ENCODE measurements at regions not wholly inside any gene's neighbourhood (a gene's known extent, or its start where the extent isn't known, plus 50 kb on each side); places are given as distances from the start of the nearest gene placed in this dataset.

GRCh38 chr19:28217022-28217421 is 995.9 kb downstream of the UQCRFS1 start:
- no peaks in the 10 kb centered on the region for H3K27me3 ChIP-seq (replicated peaks in 2 of 5; ENCODE audit: control insufficient read depth in 4 of 5, insufficient read depth in 5 of 5, low read length in 4 of 5)
- CTCF ChIA-PET, result no interaction called here
- WGBS (ENCODE audit: insufficient coverage), result 56% methylated on average over 1 of the region's 1 CpG
- no peaks in the 10 kb centered on the region for H3K9me3 ChIP-seq (ENCODE audit: control extremely low read depth in 1 of 5, control insufficient read depth in 4 of 5, insufficient read depth in 2 of 5, low read depth in 1 of 5, low read length in 4 of 5)
- no peak for DNase-seq
- no peaks in the 10 kb centered on the region for H3K36me3 ChIP-seq (ENCODE audit: control insufficient read depth in 4 of 4, insufficient read depth in 4 of 4, low read length in 3 of 4)
- H3K27ac ChIP-seq (ENCODE audit: insufficient read depth in 1 of 2, low read depth in 1 of 2, low read length in 2 of 2, poor library complexity in 1 of 2, severe bottlenecking in 2 of 2), result no peak overlapping the region
- H3K4me3 ChIP-seq (ENCODE audit: control insufficient read depth in 1 of 7, extremely low read depth in 1 of 7, insufficient read depth in 4 of 7, low read depth in 2 of 7, low read length in 6 of 7), result no peak overlapping the region
- no peaks in the 10 kb centered on the region for H3K4me1 ChIP-seq (ENCODE audit: control extremely low read depth in 1 of 4, control insufficient read depth in 4 of 4, insufficient read depth in 4 of 4, low read length in 3 of 4)
- POLR2A ChIA-PET, result no interaction called here

- ChIA-PET POLR2A (no interaction called here), CTCF (no interaction called here)
- WGBS (ENCODE audit: insufficient coverage), result 100% methylated on average over 3 of the region's 6 CpGs
Measured at GRCh38 chr19:28213470-28214082, 999.4 kb downstream of the UQCRFS1 start.

GRCh38 chr19:28210886-28211285 is 1002.1 kb downstream of the UQCRFS1 start:
- CTCF ChIA-PET, result no interaction called here
- no peak overlapping the region for H3K4me3 ChIP-seq (ENCODE audit: control insufficient read depth in 1 of 7, extremely low read depth in 1 of 7, insufficient read depth in 4 of 7, low read depth in 2 of 7, low read length in 6 of 7)
- H3K27me3 ChIP-seq (replicated peaks in 2 of 5; ENCODE audit: control insufficient read depth in 4 of 5, insufficient read depth in 5 of 5, low read length in 4 of 5), result no peaks in the 10 kb centered on the region
- H3K4me1 ChIP-seq (ENCODE audit: control extremely low read depth in 1 of 4, control insufficient read depth in 4 of 4, insufficient read depth in 4 of 4, low read length in 3 of 4), result no peaks in the 10 kb centered on the region
- no peaks in the 10 kb centered on the region for H3K36me3 ChIP-seq (ENCODE audit: control insufficient read depth in 4 of 4, insufficient read depth in 4 of 4, low read length in 3 of 4)
- POLR2A ChIA-PET, result no interaction called here
- H3K9me3 ChIP-seq (ENCODE audit: control extremely low read depth in 1 of 5, control insufficient read depth in 4 of 5, insufficient read depth in 2 of 5, low read depth in 1 of 5, low read length in 4 of 5), result no peaks in the 10 kb centered on the region
- DNase-seq, result no peak
- no peak overlapping the region for H3K27ac ChIP-seq (ENCODE audit: insufficient read depth in 1 of 2, low read depth in 1 of 2, low read length in 2 of 2, poor library complexity in 1 of 2, severe bottlenecking in 2 of 2)
- no CpG with 5 or more reads among the region's 2 CpGs for WGBS (ENCODE audit: insufficient coverage)

More at GRCh38 chr19:28213470-28214082, 999.4 kb downstream of the UQCRFS1 start:
- H3K36me3 ChIP-seq (ENCODE audit: control insufficient read depth in 4 of 4, insufficient read depth in 4 of 4, low read length in 3 of 4), result no peaks in the 10 kb centered on the region
- no peak overlapping the region for H3K4me3 ChIP-seq (ENCODE audit: control insufficient read depth in 1 of 7, extremely low read depth in 1 of 7, insufficient read depth in 4 of 7, low read depth in 2 of 7, low read length in 6 of 7)
- DNase-seq, result no peak
- H3K27me3 ChIP-seq (replicated peaks in 2 of 5; ENCODE audit: control insufficient read depth in 4 of 5, insufficient read depth in 5 of 5, low read length in 4 of 5), result no peaks in the 10 kb centered on the region
- H3K4me1 ChIP-seq (ENCODE audit: control extremely low read depth in 1 of 4, control insufficient read depth in 4 of 4, insufficient read depth in 4 of 4, low read length in 3 of 4), result no peaks in the 10 kb centered on the region
- H3K27ac ChIP-seq (ENCODE audit: insufficient read depth in 1 of 2, low read depth in 1 of 2, low read length in 2 of 2, poor library complexity in 1 of 2, severe bottlenecking in 2 of 2), result no peak overlapping the region
- no peaks in the 10 kb centered on the region for H3K9me3 ChIP-seq (ENCODE audit: control extremely low read depth in 1 of 5, control insufficient read depth in 4 of 5, insufficient read depth in 2 of 5, low read depth in 1 of 5, low read length in 4 of 5)

GRCh38 chr19:28208745-28209144 is 1004.2 kb downstream of the UQCRFS1 start:
- CTCF ChIA-PET, result interaction anchor here (1.5 kb wide), 1 partner anchor 500 kb away, joined by 3 read pairs; no protein-coding TSS in a partner anchor
- no peak for DNase-seq
- Histone ChIP-seq H3K4me1 (ENCODE audit: control extremely low read depth in 1 of 4, control insufficient read depth in 4 of 4, insufficient read depth in 4 of 4, low read length in 3 of 4) (no peaks in the 10 kb centered on the region), H3K27ac (ENCODE audit: insufficient read depth in 1 of 2, low read depth in 1 of 2, low read length in 2 of 2, poor library complexity in 1 of 2, severe bottlenecking in 2 of 2) (no peak overlapping the region), H3K36me3 (ENCODE audit: control insufficient read depth in 4 of 4, insufficient read depth in 4 of 4, low read length in 3 of 4) (no peaks in the 10 kb centered on the region), H3K4me3 (ENCODE audit: control insufficient read depth in 1 of 7, extremely low read depth in 1 of 7, insufficient read depth in 4 of 7, low read depth in 2 of 7, low read length in 6 of 7) (no peak overlapping the region), H3K27me3 (replicated peaks in 2 of 5; ENCODE audit: control insufficient read depth in 4 of 5, insufficient read depth in 5 of 5, low read length in 4 of 5) (no peaks in the 10 kb centered on the region), H3K9me3 (ENCODE audit: control extremely low read depth in 1 of 5, control insufficient read depth in 4 of 5, insufficient read depth in 2 of 5, low read depth in 1 of 5, low read length in 4 of 5) (no peaks in the 10 kb centered on the region)
- POLR2A ChIA-PET, result interaction anchor here (0.6 kb wide), 1 partner anchor 1168 kb away, joined by 3 read pairs; no protein-coding TSS in a partner anchor
- 84% methylated on average over 6 of the region's 10 CpGs for WGBS (ENCODE audit: insufficient coverage)

GRCh38 chr19:28207244-28207643 is 1005.7 kb downstream of the UQCRFS1 start:
- DNase-seq, result no peak
- 97% methylated on average over 4 of the region's 7 CpGs for WGBS (ENCODE audit: insufficient coverage)
- H3K4me1 ChIP-seq (ENCODE audit: control extremely low read depth in 1 of 4, control insufficient read depth in 4 of 4, insufficient read depth in 4 of 4, low read length in 3 of 4), result no peaks in the 10 kb centered on the region
- H3K36me3 ChIP-seq (ENCODE audit: control insufficient read depth in 4 of 4, insufficient read depth in 4 of 4, low read length in 3 of 4), result no peaks in the 10 kb centered on the region
- H3K9me3 ChIP-seq (ENCODE audit: control extremely low read depth in 1 of 5, control insufficient read depth in 4 of 5, insufficient read depth in 2 of 5, low read depth in 1 of 5, low read length in 4 of 5), result peaks cover 0 to 4% (median 0%) of the 10 kb centered on the region in 5 experiments
- POLR2A ChIA-PET, result no interaction called here
- CTCF ChIA-PET, result no interaction called here
- no peak overlapping the region for H3K4me3 ChIP-seq (ENCODE audit: control insufficient read depth in 1 of 7, extremely low read depth in 1 of 7, insufficient read depth in 4 of 7, low read depth in 2 of 7, low read length in 6 of 7)
- H3K27me3 ChIP-seq (replicated peaks in 2 of 5; ENCODE audit: control insufficient read depth in 4 of 5, insufficient read depth in 5 of 5, low read length in 4 of 5), result no peaks in the 10 kb centered on the region
- H3K27ac ChIP-seq (ENCODE audit: insufficient read depth in 1 of 2, low read depth in 1 of 2, low read length in 2 of 2, poor library complexity in 1 of 2, severe bottlenecking in 2 of 2), result no peak overlapping the region

GRCh38 chr19:28201462-28201943 is 1011.4 kb downstream of the UQCRFS1 start:
- POLR2A ChIA-PET, result no interaction called here

GRCh38 chr19:28199323-28199722 is 1013.6 kb downstream of the UQCRFS1 start:
- Histone ChIP-seq H3K9me3 (ENCODE audit: control extremely low read depth in 1 of 5, control insufficient read depth in 4 of 5, insufficient read depth in 2 of 5, low read depth in 1 of 5, low read length in 4 of 5) (peaks cover 0 to 4% (median 0%) of the 10 kb centered on the region in 5 experiments), H3K36me3 (ENCODE audit: control insufficient read depth in 4 of 4, insufficient read depth in 4 of 4, low read length in 3 of 4) (no peaks in the 10 kb centered on the region), H3K4me3 (ENCODE audit: control insufficient read depth in 1 of 7, extremely low read depth in 1 of 7, insufficient read depth in 4 of 7, low read depth in 2 of 7, low read length in 6 of 7) (no peak overlapping the region), H3K4me1 (ENCODE audit: control extremely low read depth in 1 of 4, control insufficient read depth in 4 of 4, insufficient read depth in 4 of 4, low read length in 3 of 4) (no peaks in the 10 kb centered on the region), H3K27me3 (replicated peaks in 2 of 5; ENCODE audit: control insufficient read depth in 4 of 5, insufficient read depth in 5 of 5, low read length in 4 of 5) (no peaks in the 10 kb centered on the region), H3K27ac (ENCODE audit: insufficient read depth in 1 of 2, low read depth in 1 of 2, low read length in 2 of 2, poor library complexity in 1 of 2, severe bottlenecking in 2 of 2) (no peak overlapping the region)
- DNase-seq, result no peak
- WGBS (ENCODE audit: insufficient coverage), result 94% methylated on average over 5 of the region's 6 CpGs
- ChIA-PET POLR2A (no interaction called here), CTCF (no interaction called here)

More at GRCh38 chr19:28201462-28201943, 1011.4 kb downstream of the UQCRFS1 start:
- no peak for DNase-seq
- H3K4me3 ChIP-seq (ENCODE audit: control insufficient read depth in 1 of 7, extremely low read depth in 1 of 7, insufficient read depth in 4 of 7, low read depth in 2 of 7, low read length in 6 of 7), result no peak overlapping the region
- peaks cover 0 to 4% (median 0%) of the 10 kb centered on the region in 5 experiments for H3K9me3 ChIP-seq (ENCODE audit: control extremely low read depth in 1 of 5, control insufficient read depth in 4 of 5, insufficient read depth in 2 of 5, low read depth in 1 of 5, low read length in 4 of 5)
- no peaks in the 10 kb centered on the region for H3K27me3 ChIP-seq (replicated peaks in 2 of 5; ENCODE audit: control insufficient read depth in 4 of 5, insufficient read depth in 5 of 5, low read length in 4 of 5)
- 95% methylated on average over 4 of the region's 5 CpGs for WGBS (ENCODE audit: insufficient coverage)
- CTCF ChIA-PET, result no interaction called here
- H3K36me3 ChIP-seq (ENCODE audit: control insufficient read depth in 4 of 4, insufficient read depth in 4 of 4, low read length in 3 of 4), result no peaks in the 10 kb centered on the region
- no peak overlapping the region for H3K27ac ChIP-seq (ENCODE audit: insufficient read depth in 1 of 2, low read depth in 1 of 2, low read length in 2 of 2, poor library complexity in 1 of 2, severe bottlenecking in 2 of 2)
- H3K4me1 ChIP-seq (ENCODE audit: control extremely low read depth in 1 of 4, control insufficient read depth in 4 of 4, insufficient read depth in 4 of 4, low read length in 3 of 4), result no peaks in the 10 kb centered on the region

All from common myeloid progenitor, CD34-positive (primary cell).